K562 (cell line): ENCODE measurements at regions not wholly inside any gene's neighbourhood (a gene's known extent, or its start where the extent isn't known, plus 50 kb on each side); places are given as distances from the start of the nearest gene placed in this dataset.

Experiments used
- ATAC-seq: fragments of 200-7000 bp; cut with Tn5 transposase; 3 replicates; pipeline ENCODE4 v1.9.1; 2020; ENCODE audit warnings: moderate library complexity
- BruUV-seq: library from RNA; stranded (reverse); fragments of 400-500 nt; replicated peaks from 2 replicates; lab custom pipeline; 2021; lab: Mats Ljungman, UMichigan
- CTCF ChIA-PET: fragments of 300-600 bp; formaldehyde crosslinking; extraction: SDS; loops from one replicate; lab custom pipeline; 2021; ENCODE audit warnings: low intra/inter-chr PET ratio; lab: Yijun Ruan, JAX
- POLR2A ChIA-PET: fragments of 300-600, 350-650 bp; sonication (Branson Sonifier 250); formaldehyde crosslinking; extraction: SDS; loops from one replicate; lab custom pipeline; 2021; ENCODE audit warnings: antibody characterized with exemption, inconsistent platforms; lab: Yijun Ruan, JAX
- DNase-seq, 4 experiments: peaks; one replicate each; pipeline versions ENCODE4 v3.0.0 to v3.0.0-alpha.2; 2011 to 2018; ENCODE audit warnings: low spot score in 3 of 4, mixed read lengths in 3 of 4; ENCODE audit errors: extremely low read depth in 1 of 4
- FAIRE-seq: peaks from 2 replicates; lab custom pipeline; 2011; peaks lifted over from hg19 to GRCh38; lab: Jason Lieb, UNC
- H2AFZ ChIP-seq: 2 replicates; pipeline ENCODE4 v1.6.0; 2011; ENCODE audit warnings: low read depth, low read length, control low read depth, inconsistent platforms
- H3K27ac ChIP-seq: fragments of 200-600 bp; 3 replicates; pipeline ENCODE4 v1.8.0; 2011; ENCODE audit warnings: low read depth, mild to moderate bottlenecking, control low read depth, inconsistent platforms, low read length, moderate library complexity, mixed read lengths; ENCODE audit errors: extremely low read depth
- H3K27me3 ChIP-seq, 2 experiments: fragments of 300-600 bp in 1 of 2; 2 replicates in 1 of 2; 3 replicates in 1 of 2; pipeline versions ENCODE4 v1.6.0 to v1.8.0; 2011; ENCODE audit warnings: inconsistent platforms in 2 of 2, low read length in 2 of 2, mild to moderate bottlenecking in 1 of 2, mixed read lengths in 1 of 2, moderate library complexity in 1 of 2; ENCODE audit not compliant: control insufficient read depth in 2 of 2, insufficient read depth in 2 of 2
- H3K36me3 ChIP-seq: fragments of 300-600 bp; 3 replicates; pipeline ENCODE4 v1.8.0; 2011; ENCODE audit warnings: mild to moderate bottlenecking, low read length, inconsistent platforms; ENCODE audit not compliant: control insufficient read depth, insufficient read depth
- H3K4me1 ChIP-seq, 2 experiments: fragments of 200-600 bp in 1 of 2; replicated peaks in 1 of 2; 2 replicates in 1 of 2; 3 replicates in 1 of 2; pipeline versions ENCODE4 v1.5.1 to v1.8.0; 2011; ENCODE audit warnings: inconsistent platforms in 2 of 2, low read length in 2 of 2, mild to moderate bottlenecking in 1 of 2, mixed read lengths in 1 of 2, moderate library complexity in 1 of 2; ENCODE audit not compliant: control insufficient read depth in 2 of 2, insufficient read depth in 2 of 2
- H3K4me2 ChIP-seq: 2 replicates; pipeline ENCODE4 v1.6.1; 2011; ENCODE audit warnings: low read length, control low read depth, inconsistent platforms, mixed read lengths; ENCODE audit not compliant: insufficient read depth
- H3K4me3 ChIP-seq: fragments of 200-600 bp; sonication (generic), shearing (Covaris generic); 2 replicates; pipeline ENCODE4 v1.5.1; 2016; ENCODE audit warnings: control low read depth, inconsistent platforms
- H3K79me2 ChIP-seq: fragments of 200-600 bp; 3 replicates; pipeline ENCODE4 v1.8.0; 2011; ENCODE audit warnings: low read length, inconsistent platforms; ENCODE audit not compliant: control insufficient read depth, insufficient read depth
- H3K9ac ChIP-seq, 2 experiments: 2 replicates each; pipeline versions ENCODE4 v1.6.0 to v1.6.1; 2011; ENCODE audit warnings: low read depth in 2 of 2, low read length in 2 of 2, control low read depth in 1 of 2, inconsistent platforms in 1 of 2, mild to moderate bottlenecking in 1 of 2, mixed read lengths in 1 of 2; ENCODE audit not compliant: insufficient read depth in 1 of 2
- H3K9me1 ChIP-seq: one replicate; pipeline ENCODE4 v1.6.0; 2011; ENCODE audit warnings: inconsistent platforms, mild to moderate bottlenecking, low read length, moderate library complexity; ENCODE audit not compliant: control insufficient read depth, insufficient read depth
- H3K9me3 ChIP-seq: replicated peaks from 2 replicates; pipeline ENCODE4 v1.5.1; 2011; ENCODE audit warnings: low read depth, low read length, inconsistent platforms; ENCODE audit not compliant: control insufficient read depth, insufficient read depth
- H4K20me1 ChIP-seq: replicated peaks from 2 replicates; pipeline ENCODE4 v1.6.1; 2011; ENCODE audit warnings: low read length, inconsistent platforms, mixed read lengths; ENCODE audit not compliant: control insufficient read depth, insufficient read depth
- HMG20B ChIP-seq: fragments of 250-450 bp; sonication (Bioruptor Pico); IDR thresholded peaks from 2 replicates; pipeline ENCODE4 v1.5.0; 2021; ENCODE audit warnings: mild to moderate bottlenecking
- NFIX ChIP-seq: fragments of 250-450 bp; sonication (Bioruptor Pico); IDR thresholded peaks from 2 replicates; pipeline ENCODE4 v1.4.0; 2020; ENCODE audit warnings: low read depth, mild to moderate bottlenecking, moderate library complexity
- NR2C1 ChIP-seq, 2 experiments: fragments of 450-650 bp; IDR thresholded peaks; 2 replicates each; pipeline ENCODE4 v1.6.1; 2017; ENCODE audit warnings: mild to moderate bottlenecking in 2 of 2, antibody characterized with exemption in 1 of 2, inconsistent platforms in 1 of 2, missing compliant biosample characterization in 1 of 2, missing genetic modification characterization in 1 of 2
- PHTF2 ChIP-seq: fragments of 250-450 bp; sonication (Bioruptor Pico); IDR thresholded peaks from 2 replicates; pipeline ENCODE4 v1.5.0; 2021; ENCODE audit warnings: mild to moderate bottlenecking
- SLC30A9 ChIP-seq: fragments of 250-450 bp; sonication (Bioruptor Pico); IDR thresholded peaks from 2 replicates; pipeline ENCODE4 v1.8.0; 2022; ENCODE audit warnings: mild to moderate bottlenecking, moderate library complexity
- STAG1 ChIP-seq: sonication (generic); formaldehyde crosslinking; IDR thresholded peaks from 2 replicates; pipeline ENCODE4 v1.5.0; 2020; ENCODE audit warnings: missing genetic modification reagents, borderline replicate concordance
- TCF7 ChIP-seq: sonication (generic); IDR thresholded peaks from 2 replicates; pipeline ENCODE4 v1.6.1; 2016; ENCODE audit warnings: antibody characterized with exemption, borderline replicate concordance
- ZBTB17 ChIP-seq: fragments of 450-650 bp; formaldehyde crosslinking; IDR thresholded peaks from 2 replicates; pipeline ENCODE4 v1.4.0; 2020; ENCODE audit warnings: mild to moderate bottlenecking
- ZNF224 ChIP-seq: sonication (generic); formaldehyde crosslinking; IDR thresholded peaks from 2 replicates; pipeline ENCODE4 v1.8.0; 2022; ENCODE audit warnings: mild to moderate bottlenecking, missing genetic modification reagents
- ZNF316 ChIP-seq: fragments of 450-650 bp; IDR thresholded peaks from 2 replicates; pipeline ENCODE4 v1.6.1; 2016
- ZNF408 ChIP-seq: fragments of 250-450 bp; sonication (Bioruptor Pico); IDR thresholded peaks from 2 replicates; pipeline ENCODE4 v1.4.0; 2020; ENCODE audit warnings: low read depth, mild to moderate bottlenecking, moderate library complexity
- ZNF707 ChIP-seq: fragments of 250-450 bp; sonication (Bioruptor Pico); conservative IDR thresholded peaks from 2 replicates; pipeline ENCODE4 v1.8.0; 2022; ENCODE audit warnings: inconsistent platforms, mild to moderate bottlenecking, moderate library complexity
- WGBS: fragments of 100-300 bp; shearing (Covaris generic); methylation state at CpG from one replicate; pipeline ENCODE4 v1.1.6; 2016; ENCODE audit warnings: low coverage, mixed read lengths; ENCODE audit not compliant: insufficient coverage; ENCODE audit errors: missing lambda C conversion rate; 5-methylcytosine and 5-hydroxymethylcytosine counted together
- in situ Hi-C: fragments of 300-500 bp; cut with MboI; formaldehyde crosslinking; loops from 4 replicates; pipeline ENCODE4 v1.15.0; 2018; ENCODE audit warnings: inconsistent platforms, mixed read lengths
- intact Hi-C: fragments of 100-400 bp; cut with micrococcal nuclease; formaldehyde crosslinking; loops from 2 replicates; pipeline ENCODE4 v1.14.2; 2022
- TF ChIP-seq, protein P1 (sequence below): fragments of 450-650 bp; IDR thresholded peaks from 2 replicates; pipeline ENCODE4 v1.7.0; 2016; ENCODE audit warnings: borderline replicate concordance
- TF ChIP-seq, protein P2 (sequence below): fragments of 450-650 bp; formaldehyde crosslinking; IDR thresholded peaks from 2 replicates; pipeline ENCODE4 v1.4.0; 2020; ENCODE audit warnings: mild to moderate bottlenecking, moderate library complexity
- TF ChIP-seq, protein P3 (sequence below): fragments of 250-450 bp; sonication (Bioruptor Pico); IDR thresholded peaks from 2 replicates; pipeline ENCODE4 v1.4.0; 2020; ENCODE audit warnings: mild to moderate bottlenecking, moderate library complexity

DNA sequence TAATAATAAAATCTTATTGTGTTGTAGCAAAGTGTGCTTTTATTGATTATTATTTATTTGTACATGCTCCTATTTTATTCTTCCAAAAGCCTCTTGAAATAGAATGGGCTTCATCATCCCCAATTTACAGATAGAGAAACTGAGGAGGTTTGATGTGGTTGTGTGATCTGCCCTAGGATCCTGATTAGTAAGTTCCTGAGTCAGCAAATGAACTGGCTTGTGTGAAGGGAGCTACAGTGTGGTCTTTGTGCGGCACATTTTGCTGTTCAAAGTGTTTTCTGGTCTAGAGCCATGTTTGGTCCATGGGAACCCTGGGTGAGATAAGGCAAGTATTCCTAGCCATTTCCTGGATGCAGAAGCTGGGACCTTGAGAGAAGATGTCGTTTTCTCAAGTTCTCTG is 326.9 kb downstream of the MEIS1 start (continued):
- TF ChIP-seq, protein P1, sequence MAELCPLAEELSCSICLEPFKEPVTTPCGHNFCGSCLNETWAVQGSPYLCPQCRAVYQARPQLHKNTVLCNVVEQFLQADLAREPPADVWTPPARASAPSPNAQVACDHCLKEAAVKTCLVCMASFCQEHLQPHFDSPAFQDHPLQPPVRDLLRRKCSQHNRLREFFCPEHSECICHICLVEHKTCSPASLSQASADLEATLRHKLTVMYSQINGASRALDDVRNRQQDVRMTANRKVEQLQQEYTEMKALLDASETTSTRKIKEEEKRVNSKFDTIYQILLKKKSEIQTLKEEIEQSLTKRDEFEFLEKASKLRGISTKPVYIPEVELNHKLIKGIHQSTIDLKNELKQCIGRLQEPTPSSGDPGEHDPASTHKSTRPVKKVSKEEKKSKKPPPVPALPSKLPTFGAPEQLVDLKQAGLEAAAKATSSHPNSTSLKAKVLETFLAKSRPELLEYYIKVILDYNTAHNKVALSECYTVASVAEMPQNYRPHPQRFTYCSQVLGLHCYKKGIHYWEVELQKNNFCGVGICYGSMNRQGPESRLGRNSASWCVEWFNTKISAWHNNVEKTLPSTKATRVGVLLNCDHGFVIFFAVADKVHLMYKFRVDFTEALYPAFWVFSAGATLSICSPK = no peak
- TF ChIP-seq HMG20B (CRISPR knock-in tag) (no peak), TCF7 (no peak), PHTF2 (CRISPR knock-in tag) (no peak)

DNA sequence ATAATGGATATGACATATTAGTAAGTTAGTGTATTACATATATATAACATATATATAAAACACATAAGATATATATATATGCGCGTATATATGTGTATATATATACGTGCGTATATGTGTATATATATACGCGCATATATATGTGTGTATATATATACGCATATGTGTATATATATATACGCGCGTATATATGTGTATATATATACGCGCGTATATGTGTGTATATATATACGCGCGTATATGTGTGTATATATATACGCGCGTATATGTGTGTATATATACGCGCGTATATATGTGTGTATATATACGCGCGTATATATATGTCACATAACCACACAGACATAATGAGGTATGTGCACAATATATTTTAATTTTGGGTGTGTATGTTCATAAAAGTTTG is 327.8 kb downstream of the MEIS1 start:
- 49% methylated on average over 25 of the region's 25 CpGs for WGBS
- H3K4me1 ChIP-seq = no peaks in the 10 kb centered on the region
- FAIRE-seq = no peak
- TF ChIP-seq, protein P2, sequence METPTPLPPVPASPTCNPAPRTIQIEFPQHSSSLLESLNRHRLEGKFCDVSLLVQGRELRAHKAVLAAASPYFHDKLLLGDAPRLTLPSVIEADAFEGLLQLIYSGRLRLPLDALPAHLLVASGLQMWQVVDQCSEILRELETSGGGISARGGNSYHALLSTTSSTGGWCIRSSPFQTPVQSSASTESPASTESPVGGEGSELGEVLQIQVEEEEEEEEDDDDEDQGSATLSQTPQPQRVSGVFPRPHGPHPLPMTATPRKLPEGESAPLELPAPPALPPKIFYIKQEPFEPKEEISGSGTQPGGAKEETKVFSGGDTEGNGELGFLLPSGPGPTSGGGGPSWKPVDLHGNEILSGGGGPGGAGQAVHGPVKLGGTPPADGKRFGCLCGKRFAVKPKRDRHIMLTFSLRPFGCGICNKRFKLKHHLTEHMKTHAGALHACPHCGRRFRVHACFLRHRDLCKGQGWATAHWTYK = no peak
- TF ChIP-seq ZNF408 (CRISPR knock-in tag) (peak; percentile 87), ZNF707 (CRISPR knock-in tag) (0 out of 2 replicates have a peak, but pooled peaks have one; percentile 36), NR2C1 (IDR thresholded peaks at IDR 0.05) (no peak), NR2C1 (tag; IDR thresholded peaks at IDR 0.05) (no peak), SLC30A9 (peak; percentile 51; the same call in 1 of the 2 replicates), ZNF224 (CRISPR knock-in tag) (no peak), ZNF316 (no peak), ZBTB17 (no peak), STAG1 (CRISPR knock-in tag) (no peak), NFIX (CRISPR knock-in tag) (peak; percentile 81)
- TF ChIP-seq, protein P3, sequence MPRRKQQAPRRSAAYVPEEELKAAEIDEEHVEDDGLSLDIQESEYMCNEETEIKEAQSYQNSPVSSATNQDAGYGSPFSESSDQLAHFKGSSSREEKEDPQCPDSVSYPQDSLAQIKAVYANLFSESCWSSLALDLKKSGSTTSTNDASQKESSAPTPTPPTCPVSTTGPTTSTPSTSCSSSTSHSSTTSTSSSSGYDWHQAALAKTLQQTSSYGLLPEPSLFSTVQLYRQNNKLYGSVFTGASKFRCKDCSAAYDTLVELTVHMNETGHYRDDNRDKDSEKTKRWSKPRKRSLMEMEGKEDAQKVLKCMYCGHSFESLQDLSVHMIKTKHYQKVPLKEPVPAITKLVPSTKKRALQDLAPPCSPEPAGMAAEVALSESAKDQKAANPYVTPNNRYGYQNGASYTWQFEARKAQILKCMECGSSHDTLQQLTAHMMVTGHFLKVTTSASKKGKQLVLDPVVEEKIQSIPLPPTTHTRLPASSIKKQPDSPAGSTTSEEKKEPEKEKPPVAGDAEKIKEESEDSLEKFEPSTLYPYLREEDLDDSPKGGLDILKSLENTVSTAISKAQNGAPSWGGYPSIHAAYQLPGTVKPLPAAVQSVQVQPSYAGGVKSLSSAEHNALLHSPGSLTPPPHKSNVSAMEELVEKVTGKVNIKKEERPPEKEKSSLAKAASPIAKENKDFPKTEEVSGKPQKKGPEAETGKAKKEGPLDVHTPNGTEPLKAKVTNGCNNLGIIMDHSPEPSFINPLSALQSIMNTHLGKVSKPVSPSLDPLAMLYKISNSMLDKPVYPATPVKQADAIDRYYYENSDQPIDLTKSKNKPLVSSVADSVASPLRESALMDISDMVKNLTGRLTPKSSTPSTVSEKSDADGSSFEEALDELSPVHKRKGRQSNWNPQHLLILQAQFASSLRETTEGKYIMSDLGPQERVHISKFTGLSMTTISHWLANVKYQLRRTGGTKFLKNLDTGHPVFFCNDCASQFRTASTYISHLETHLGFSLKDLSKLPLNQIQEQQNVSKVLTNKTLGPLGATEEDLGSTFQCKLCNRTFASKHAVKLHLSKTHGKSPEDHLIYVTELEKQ (CRISPR knock-in tag) = peak; percentile 19; the same call in 1 of the 2 replicates

More for the DNA sequence above, 327.8 kb downstream of the MEIS1 start:
- H3K79me2 ChIP-seq = no peaks in the 10 kb centered on the region
- H3K27me3 ChIP-seq = no peaks in the 10 kb centered on the region
- no peaks in the 10 kb centered on the region for H3K36me3 ChIP-seq
- H3K4me3 ChIP-seq = no peak overlapping the region
- BruUV-seq = no TSS peak
- no peak overlapping the region for H3K9ac ChIP-seq
- ChIA-PET CTCF (no interaction called here), POLR2A (no interaction called here)
- H3K9me1 ChIP-seq = no peaks in the 10 kb centered on the region
- H4K20me1 ChIP-seq = no peaks in the 10 kb centered on the region
- H2AFZ ChIP-seq = no peak overlapping the region
- ATAC-seq (no peak), DNase-seq (no peak)
- no peaks in the 10 kb centered on the region for H3K9me3 ChIP-seq
- no peak overlapping the region for H3K27ac ChIP-seq
- intact Hi-C loops = no loop called here
- no peak overlapping the region for H3K4me2 ChIP-seq
- in situ Hi-C loops = no loop called here
